Calu3 (cell line): ENCODE measurements at regions not wholly inside any gene's neighbourhood (a gene's known extent, or its start where the extent isn't known, plus 50 kb on each side); places are given as distances from the start of the nearest gene placed in this dataset.

Experiments
- BruUV-seq: library from RNA; stranded (reverse); fragments of 400-500 nt; replicated peaks from 2 replicates; lab custom pipeline; 2021; lab: Mats Ljungman, UMichigan
- CTCF ChIA-PET: fragments of 300-600 bp; sonication (Branson Sonifier 250); formaldehyde crosslinking; loops from one replicate; lab custom pipeline; 2022; ENCODE audit warnings: antibody characterized with exemption; lab: Charles Lee
- DNase-seq: peaks from one replicate; pipeline ENCODE4 v3.0.0; 2022
- H3K27ac Mint-ChIP-seq: one replicate; pipeline ENCODE4 v1.8.0; 2022; ENCODE audit warnings: mixed read lengths; ENCODE audit not compliant: unreplicated experiment
- H3K27me3 Mint-ChIP-seq: one replicate; pipeline ENCODE4 v1.8.0; 2022; ENCODE audit warnings: mixed read lengths; ENCODE audit not compliant: unreplicated experiment
- H3K36me3 Mint-ChIP-seq: one replicate; pipeline ENCODE4 v1.8.0; 2022; ENCODE audit warnings: mild to moderate bottlenecking, moderate library complexity, mixed read lengths; ENCODE audit not compliant: insufficient read depth, unreplicated experiment
- H3K4me1 Mint-ChIP-seq: one replicate; pipeline ENCODE4 v1.8.0; 2022; ENCODE audit warnings: mild to moderate bottlenecking, low read depth, mixed read lengths; ENCODE audit not compliant: unreplicated experiment
- H3K4me3 Mint-ChIP-seq: one replicate; pipeline ENCODE4 v1.8.0; 2022; ENCODE audit warnings: mild to moderate bottlenecking, low read depth, moderate library complexity, mixed read lengths; ENCODE audit not compliant: unreplicated experiment
- H3K9me3 Mint-ChIP-seq: one replicate; pipeline ENCODE4 v1.8.0; 2022; ENCODE audit warnings: low read depth, mixed read lengths; ENCODE audit not compliant: unreplicated experiment
- CTCF ChIP-seq: fragments of 200-600 bp; IDR thresholded peaks from one replicate; pipeline ENCODE4 v1.8.0; 2022; ENCODE audit warnings: antibody characterized with exemption; ENCODE audit not compliant: unreplicated experiment
- intact Hi-C: fragments of 100-400 bp; cut with micrococcal nuclease; formaldehyde crosslinking; loops from one replicate; pipeline ENCODE4 v1.10.0; 2022; ENCODE audit not compliant: unreplicated experiment

- no peak overlapping the region for H3K4me3 Mint-ChIP-seq
- BruUV-seq, result no TSS peak
- DNase-seq, result no peak
- CTCF ChIA-PET, result interaction anchor here (0.7 kb wide), 2 partner anchors 24 to 52 kb away, joined by 4 to 10 read pairs; no protein-coding TSS in a partner anchor
- H3K27me3 Mint-ChIP-seq, result peaks cover 76% of the 10 kb centered on the region
- intact Hi-C loops, result loop anchor here (10.0 kb wide), 1 partner anchor 468 kb away; no protein-coding TSS in a partner anchor
- no peak overlapping the region for H3K27ac Mint-ChIP-seq
- no peaks in the 10 kb centered on the region for H3K36me3 Mint-ChIP-seq
- H3K4me1 Mint-ChIP-seq, result no peaks in the 10 kb centered on the region
- no peaks in the 10 kb centered on the region for H3K9me3 Mint-ChIP-seq
- no peak for TF ChIP-seq CTCF
Measured at GRCh38 chr17:77546772-77547241, 406.0 kb downstream of the SEC14L1 start.

GRCh38 chr17:77548967-77549366 lies 408.2 kb downstream of the SEC14L1 start:
- no peaks in the 10 kb centered on the region for H3K36me3 Mint-ChIP-seq
- no peak for TF ChIP-seq CTCF
- CTCF ChIA-PET, result interaction anchor here (0.6 to 0.7 kb wide), 2 partner anchors 9 to 565 kb away, joined by 3 to 4 read pairs; no protein-coding TSS in a partner anchor
- H3K27ac Mint-ChIP-seq, result no peak overlapping the region
- intact Hi-C loops, result loop anchor here (10.0 kb wide), 1 partner anchor 466 kb away; no protein-coding TSS in a partner anchor
- peaks cover 80% of the 10 kb centered on the region for H3K27me3 Mint-ChIP-seq
- no peak for DNase-seq
- no TSS peak for BruUV-seq
- H3K4me1 Mint-ChIP-seq, result no peaks in the 10 kb centered on the region
- H3K9me3 Mint-ChIP-seq, result no peaks in the 10 kb centered on the region
- H3K4me3 Mint-ChIP-seq, result no peak overlapping the region

GRCh38 chr17:77549726-77550366 lies 408.7 kb upstream of the TNRC6C start:
- Mint-ChIP-seq H3K27ac (no peak overlapping the region), H3K4me1 (no peaks in the 10 kb centered on the region), H3K27me3 (peaks cover 80% of the 10 kb centered on the region), H3K9me3 (no peaks in the 10 kb centered on the region), H3K4me3 (no peak overlapping the region), H3K36me3 (no peaks in the 10 kb centered on the region)
- intact Hi-C loops, result loop anchor here (10.0 kb wide), 1 partner anchor 465 kb away; no protein-coding TSS in a partner anchor
- TF ChIP-seq CTCF, result no peak
- DNase-seq, result no peak
- CTCF ChIA-PET, result no interaction called here
- no TSS peak for BruUV-seq

GRCh38 chr17:77553459-77554066 lies 404.9 kb upstream of the TNRC6C start:
- H3K27me3 Mint-ChIP-seq, result peaks cover 99% of the 10 kb centered on the region
- TF ChIP-seq CTCF, result no peak
- intact Hi-C loops, result no loop called here
- H3K9me3 Mint-ChIP-seq, result no peaks in the 10 kb centered on the region
- H3K27ac Mint-ChIP-seq, result no peak overlapping the region
- no peak overlapping the region for H3K4me3 Mint-ChIP-seq
- H3K36me3 Mint-ChIP-seq, result no peaks in the 10 kb centered on the region
- CTCF ChIA-PET, result no interaction called here
- no peaks in the 10 kb centered on the region for H3K4me1 Mint-ChIP-seq
- DNase-seq, result no peak
- BruUV-seq, result no TSS peak
